ENCODE measurements at regions not wholly inside any gene's neighbourhood (a gene's known extent, or its start where the extent isn't known, plus 50 kb on each side); places are given as distances from the start of the nearest gene placed in this dataset.

DNA sequence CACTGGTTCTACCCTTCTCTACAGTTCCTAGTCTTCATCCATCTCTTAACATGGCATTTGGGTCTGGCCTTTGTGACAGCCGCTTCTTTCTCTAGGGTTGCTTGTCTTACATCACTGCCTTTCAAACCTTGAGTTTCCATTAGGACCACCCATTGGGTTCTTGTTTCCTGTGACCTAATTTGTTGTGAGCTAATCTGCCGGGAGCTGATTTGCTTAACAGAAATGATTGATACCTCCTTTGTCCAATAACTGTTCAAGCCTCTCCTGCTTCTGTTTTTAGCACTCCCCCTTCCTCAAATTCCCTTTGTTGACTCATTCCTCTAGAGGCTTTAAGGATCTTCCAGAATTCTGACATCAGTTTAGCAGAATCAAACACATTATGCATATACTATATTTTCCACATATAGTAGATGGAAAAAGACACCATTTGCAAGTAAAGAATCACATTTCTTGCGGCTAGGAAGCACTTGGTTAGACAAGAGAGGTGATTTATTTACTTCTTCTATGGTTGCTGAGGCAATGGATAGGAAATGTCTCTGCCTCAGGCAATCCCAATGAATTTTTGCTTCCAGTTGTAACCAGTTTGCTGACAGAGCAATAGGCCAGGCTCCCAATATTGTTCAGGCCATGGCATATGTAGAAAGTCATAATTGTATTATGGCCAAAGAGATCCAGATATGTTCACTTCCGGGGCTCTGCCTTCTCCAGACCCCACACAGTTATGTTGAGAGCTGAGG is 130.7 kb downstream of the SNX19 start:
- peaks cover 9 to 45% (median 19%) of the 10 kb centered on the region in 3 donors for H3K4me1 ChIP-seq
- H3K27me3 ChIP-seq, result no peaks in the 10 kb centered on the region
- H3K9me3 ChIP-seq, result peaks cover 0 to 1% (median 0%) of the 10 kb centered on the region in 3 donors
- no peak for ATAC-seq
- H3K36me3 ChIP-seq, result no peaks in the 10 kb centered on the region
- no peak overlapping the region for H3K27ac ChIP-seq
- TF ChIP-seq CTCF (IDR thresholded peaks at IDR 0.05) (no peak), POLR2AphosphoS5 (IDR thresholded peaks at IDR 0.05) (no peak), EP300 (IDR thresholded peaks at IDR 0.05) (no peak), POLR2A (IDR thresholded peaks at IDR 0.05) (no peak)
- 79 to 93% methylated on average over 4 of the region's 4 CpGs for WGBS, 2 donors (ENCODE audit: low coverage in 1 of 2)
- no peak overlapping the region for H3K4me3 ChIP-seq

- 71 to 91% methylated on average over 3 to 4 of the region's 5 CpGs for WGBS, 2 donors (ENCODE audit: low coverage in 1 of 2)
- peak overlapping the region in 3 of 4 donors; percentile 47 to 67 (median 66) for H3K27ac ChIP-seq
- no peak overlapping the region for H3K4me3 ChIP-seq
- H3K36me3 ChIP-seq, result no peaks in the 10 kb centered on the region
- H3K9me3 ChIP-seq, result peaks cover 0 to 8% (median 0%) of the 10 kb centered on the region in 3 donors
- H3K4me1 ChIP-seq, result peaks cover 9 to 43% (median 19%) of the 10 kb centered on the region in 3 donors
- no peak for ATAC-seq
- H3K27me3 ChIP-seq, result no peaks in the 10 kb centered on the region
- TF ChIP-seq POLR2AphosphoS5 (IDR thresholded peaks at IDR 0.05) (no peak), EP300 (IDR thresholded peaks at IDR 0.05) (no peak), CTCF (IDR thresholded peaks at IDR 0.05) (no peak), POLR2A (IDR thresholded peaks at IDR 0.05) (no peak)
Measured at GRCh38 chr11:130786586-130786985, 129.7 kb downstream of the SNX19 start.

DNA sequence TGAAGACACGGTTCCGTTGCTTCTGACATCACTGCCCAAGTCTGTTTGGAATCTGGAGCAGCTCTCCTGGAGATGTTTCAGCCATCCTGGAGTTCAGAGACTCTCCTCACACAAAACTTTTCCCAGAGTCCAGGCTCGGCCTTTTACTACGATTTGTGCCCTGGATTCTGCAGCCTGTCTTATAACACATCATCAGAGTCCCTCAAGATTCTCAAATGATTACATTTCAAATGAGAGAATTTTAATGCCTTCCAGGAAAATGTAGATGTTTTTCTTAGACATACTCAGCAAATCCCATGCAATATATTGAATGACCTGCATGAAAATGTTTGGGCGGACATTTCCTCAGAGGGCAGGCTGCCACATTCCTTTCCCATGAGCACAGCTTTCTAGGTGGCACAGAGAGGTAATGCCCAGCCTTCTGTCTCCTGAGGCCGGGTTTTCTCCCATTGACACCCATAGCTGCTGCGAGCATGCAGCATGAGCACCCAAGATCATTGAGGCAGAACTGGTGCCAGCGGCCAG is 129.1 kb downstream of the SNX19 start:
- ATAC-seq, result no peak
- no peak overlapping the region for H3K4me3 ChIP-seq
- H3K27me3 ChIP-seq, result no peaks in the 10 kb centered on the region
- H3K36me3 ChIP-seq, result no peaks in the 10 kb centered on the region
- no peak for TF ChIP-seq POLR2AphosphoS5 (IDR thresholded peaks at IDR 0.05)
- TF ChIP-seq EP300 (IDR thresholded peaks at IDR 0.05), result no peak
- TF ChIP-seq POLR2A (IDR thresholded peaks at IDR 0.05), result no peak
- no peak for TF ChIP-seq CTCF (IDR thresholded peaks at IDR 0.05)
- peaks cover 0 to 8% (median 0%) of the 10 kb centered on the region in 3 donors for H3K9me3 ChIP-seq
- H3K4me1 ChIP-seq, result peaks cover 9 to 37% (median 19%) of the 10 kb centered on the region in 3 donors
- peak overlapping the region in 3 of 4 donors; percentile 47 to 67 (median 66) for H3K27ac ChIP-seq
- WGBS, 2 donors (ENCODE audit: low coverage in 1 of 2), result 32 to 64% methylated on average over 5 to 8 of the region's 8 CpGs

DNA sequence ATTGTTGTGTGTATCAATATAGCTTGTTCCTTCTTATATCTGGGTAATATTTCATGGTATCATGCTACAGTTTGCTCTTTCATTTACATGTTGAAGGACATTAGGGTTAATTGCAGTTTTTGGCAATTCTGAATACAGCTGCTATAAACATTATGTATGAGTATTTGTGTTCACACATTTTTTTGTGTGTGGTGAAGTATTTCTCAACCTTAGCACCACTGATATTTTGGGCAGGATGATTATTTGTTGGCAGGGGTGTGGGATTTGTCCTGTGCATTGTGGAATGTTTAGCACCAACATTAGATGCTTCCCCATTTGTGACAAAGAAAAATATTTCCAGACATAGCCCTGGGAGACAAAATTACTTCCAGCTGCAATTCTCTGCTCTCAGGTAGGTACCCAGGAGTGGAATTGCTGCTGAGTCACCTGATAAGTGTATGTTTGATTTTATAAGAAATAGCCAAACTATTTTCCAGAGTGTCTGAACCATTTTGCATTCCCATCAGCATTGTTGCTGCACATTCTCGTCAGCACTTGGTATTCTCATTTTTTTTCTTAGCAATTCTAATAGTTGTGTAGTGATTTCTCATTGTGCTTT is 128.2 kb downstream of the SNX19 start:
- Histone ChIP-seq H3K4me3 (no peak overlapping the region), H3K36me3 (no peaks in the 10 kb centered on the region), H3K27ac (peak overlapping the region in 3 of 4 donors; percentile 47 to 67 (median 66)), H3K4me1 (peaks cover under 1 to 28% (median 9%) of the 10 kb centered on the region in 3 donors), H3K9me3 (peaks cover 0 to 8% (median 0%) of the 10 kb centered on the region in 3 donors), H3K27me3 (no peaks in the 10 kb centered on the region)
- TF ChIP-seq EP300 (IDR thresholded peaks at IDR 0.05) (no peak), POLR2A (IDR thresholded peaks at IDR 0.05) (no peak), CTCF (IDR thresholded peaks at IDR 0.05) (no peak), POLR2AphosphoS5 (IDR thresholded peaks at IDR 0.05) (no peak)
- no peak for ATAC-seq
- WGBS, 2 donors (ENCODE audit: low coverage in 1 of 2), result 50 to 83% methylated on average over 1 of the region's 1 CpG
